SU-DHL-6 (cell line): ENCODE measurements at regions not wholly inside any gene's neighbourhood (a gene's known extent, or its start where the extent isn't known, plus 50 kb on each side); places are given as distances from the start of the nearest gene placed in this dataset.

ENCODE experiments used
- CTCF ChIP-seq: fragments of 200-600 bp; sonication (generic); IDR thresholded peaks from one replicate; pipeline ENCODE4 v1.5.1; 2017; ENCODE audit warnings: antibody characterized with exemption, mild to moderate bottlenecking, low read length, moderate library complexity; ENCODE audit not compliant: insufficient read depth, poor library complexity, severe bottlenecking
- EZH2phosphoT487 ChIP-seq: fragments of 200-600 bp; sonication (generic), shearing (Covaris generic); conservative IDR thresholded peaks from 2 replicates; pipeline ENCODE4 v1.6.1; 2018; ENCODE audit warnings: mild to moderate bottlenecking, antibody characterized with exemption, low read length, moderate library complexity, mixed read lengths

- TF ChIP-seq CTCF (no peak), EZH2phosphoT487 (no peak)
These were observed 311.5 kb downstream of the DUSP10 start for GRCh38 chr1:221430152-221430960.
